Subcutaneous abdominal adipose tissue (tissue), 5 donors: ENCODE measurements at regions not wholly inside any gene's neighbourhood (a gene's known extent, or its start where the extent isn't known, plus 50 kb on each side); places are given as distances from the start of the nearest gene placed in this dataset.

Experiments
- H3K27ac ChIP-seq: one replicate; pipeline ENCODE4 v1.7.0; 2013; ENCODE audit warnings: low read depth, mild to moderate bottlenecking, inconsistent platforms, low read length, moderate library complexity
- H3K27me3 ChIP-seq, 5 donors: one replicate each; pipeline ENCODE4 v1.7.0; 2013; ENCODE audit warnings: low read length in 5 of 5, inconsistent platforms in 1 of 5; ENCODE audit not compliant: control insufficient read depth in 5 of 5, insufficient read depth in 4 of 5
- H3K36me3 ChIP-seq, 5 donors: one replicate each; pipeline ENCODE4 v1.7.0; 2013; ENCODE audit warnings: low read length in 5 of 5; ENCODE audit not compliant: control insufficient read depth in 5 of 5, insufficient read depth in 5 of 5
- H3K4me1 ChIP-seq, 5 donors: one replicate each; pipeline ENCODE4 v1.7.0; 2013; ENCODE audit warnings: low read length in 5 of 5, mild to moderate bottlenecking in 3 of 5, moderate library complexity in 1 of 5; ENCODE audit not compliant: control insufficient read depth in 5 of 5, insufficient read depth in 5 of 5
- H3K4me3 ChIP-seq, 5 donors: one replicate each; pipeline ENCODE4 v1.7.0; 2013; ENCODE audit warnings: low read length in 5 of 5, low read depth in 1 of 5
- H3K9ac ChIP-seq, 5 donors: one replicate each; pipeline ENCODE4 v1.7.0; 2013; ENCODE audit warnings: low read length in 5 of 5, mild to moderate bottlenecking in 4 of 5, moderate library complexity in 3 of 5
- H3K9me3 ChIP-seq, 5 donors: one replicate each; pipeline ENCODE4 v1.7.0; 2013; ENCODE audit warnings: low read length in 5 of 5; ENCODE audit not compliant: control insufficient read depth in 5 of 5
- donor health status: healthy.
- donor health status: healthy.
- donor health status: healthy.
- donor health status: healthy.
- donor health status: healthy.

GRCh38 chr2:187912950-187913349 lies 358.7 kb upstream of the TFPI start:
- Histone ChIP-seq H3K4me1 (no peaks in the 10 kb centered on the region), H3K9me3 (no peaks in the 10 kb centered on the region), H3K36me3 (no peaks in the 10 kb centered on the region), H3K4me3 (no peak overlapping the region), H3K27ac (no peak overlapping the region), H3K9ac (no peak overlapping the region), H3K27me3 (no peaks in the 10 kb centered on the region)

GRCh38 chr2:187915810-187916209 lies 361.6 kb upstream of the TFPI start:
- H3K4me1 ChIP-seq: no peaks in the 10 kb centered on the region
- no peak overlapping the region for H3K27ac ChIP-seq
- no peaks in the 10 kb centered on the region for H3K9me3 ChIP-seq
- H3K27me3 ChIP-seq: no peaks in the 10 kb centered on the region
- no peak overlapping the region for H3K9ac ChIP-seq
- H3K4me3 ChIP-seq: no peak overlapping the region
- no peaks in the 10 kb centered on the region for H3K36me3 ChIP-seq

GRCh38 chr2:187916799-187917198 lies 362.6 kb upstream of the TFPI start:
- H3K9ac ChIP-seq: no peak overlapping the region
- H3K27ac ChIP-seq: no peak overlapping the region
- no peaks in the 10 kb centered on the region for H3K4me1 ChIP-seq
- no peaks in the 10 kb centered on the region for H3K9me3 ChIP-seq
- no peaks in the 10 kb centered on the region for H3K36me3 ChIP-seq
- no peaks in the 10 kb centered on the region for H3K27me3 ChIP-seq
- no peak overlapping the region for H3K4me3 ChIP-seq

- Histone ChIP-seq H3K9ac (no peak overlapping the region), H3K27me3 (no peaks in the 10 kb centered on the region), H3K9me3 (no peaks in the 10 kb centered on the region), H3K4me3 (no peak overlapping the region), H3K4me1 (no peaks in the 10 kb centered on the region), H3K27ac (no peak overlapping the region), H3K36me3 (no peaks in the 10 kb centered on the region)
Measured at GRCh38 chr2:187917535-187917934, 363.3 kb upstream of the TFPI start.

GRCh38 chr2:187918996-187919821 lies 365.0 kb upstream of the TFPI start:
- Histone ChIP-seq H3K9ac (no peak overlapping the region), H3K36me3 (no peaks in the 10 kb centered on the region), H3K4me1 (no peaks in the 10 kb centered on the region), H3K4me3 (no peak overlapping the region), H3K27ac (no peak overlapping the region), H3K9me3 (no peaks in the 10 kb centered on the region), H3K27me3 (no peaks in the 10 kb centered on the region)

- H3K36me3 ChIP-seq: no peaks in the 10 kb centered on the region
- no peak overlapping the region for H3K27ac ChIP-seq
- H3K4me3 ChIP-seq: no peak overlapping the region
- H3K9ac ChIP-seq: no peak overlapping the region
- no peaks in the 10 kb centered on the region for H3K27me3 ChIP-seq
- H3K9me3 ChIP-seq: no peaks in the 10 kb centered on the region
- no peaks in the 10 kb centered on the region for H3K4me1 ChIP-seq
Measured at GRCh38 chr2:187920511-187920910, 366.3 kb upstream of the TFPI start.

- no peaks in the 10 kb centered on the region for H3K4me1 ChIP-seq
- no peak overlapping the region for H3K4me3 ChIP-seq
- H3K27ac ChIP-seq: no peak overlapping the region
- H3K36me3 ChIP-seq: no peaks in the 10 kb centered on the region
- no peak overlapping the region for H3K9ac ChIP-seq
- H3K27me3 ChIP-seq: no peaks in the 10 kb centered on the region
- H3K9me3 ChIP-seq: no peaks in the 10 kb centered on the region
Measured at GRCh38 chr2:187922846-187923245, 368.6 kb upstream of the TFPI start.

GRCh38 chr2:187924293-187924692 lies 367.4 kb upstream of the GULP1 start:
- Histone ChIP-seq H3K9ac (no peak overlapping the region), H3K9me3 (no peaks in the 10 kb centered on the region), H3K27ac (no peak overlapping the region), H3K4me3 (no peak overlapping the region), H3K27me3 (no peaks in the 10 kb centered on the region), H3K4me1 (no peaks in the 10 kb centered on the region), H3K36me3 (no peaks in the 10 kb centered on the region)

- no peaks in the 10 kb centered on the region for H3K27me3 ChIP-seq
Measured at GRCh38 chr2:187934236-187934635, 357.4 kb upstream of the GULP1 start.

GRCh38 chr2:187934692-187935091 lies 357.0 kb upstream of the GULP1 start:
- H3K9ac ChIP-seq: no peak overlapping the region
- peaks cover 0 to 9% (median 0%) of the 10 kb centered on the region in 5 donors for H3K4me1 ChIP-seq
- H3K27me3 ChIP-seq: no peaks in the 10 kb centered on the region
- peaks cover 0 to 9% (median 0%) of the 10 kb centered on the region in 5 donors for H3K9me3 ChIP-seq
- no peak overlapping the region for H3K27ac ChIP-seq
- no peaks in the 10 kb centered on the region for H3K36me3 ChIP-seq
- H3K4me3 ChIP-seq: no peak overlapping the region

More at GRCh38 chr2:187934236-187934635, 357.4 kb upstream of the GULP1 start:
- H3K36me3 ChIP-seq: no peaks in the 10 kb centered on the region
- H3K9me3 ChIP-seq: peaks cover 0 to 9% (median 0%) of the 10 kb centered on the region in 5 donors
- H3K27ac ChIP-seq: no peak overlapping the region
- no peak overlapping the region for H3K4me3 ChIP-seq
- peaks cover 0 to 9% (median 0%) of the 10 kb centered on the region in 5 donors for H3K4me1 ChIP-seq
- no peak overlapping the region for H3K9ac ChIP-seq
